ENCODE measurements at regions not wholly inside any gene's neighbourhood (a gene's known extent, or its start where the extent isn't known, plus 50 kb on each side); places are given as distances from the start of the nearest gene placed in this dataset.
"Not testable (repeated sequence)": the region's sequence is repeated elsewhere in the genome, so short reads cannot be mapped to it uniquely, and the experiment has no call there.

- intact Hi-C loops (cut with DNase I; ENCODE audit: low total_unique reads), result no loop called here
- Histone ChIP-seq H3K9me3 (no peaks in the 10 kb centered on the region), H3K4me3 (no peak overlapping the region), H3K4me1 (no peaks in the 10 kb centered on the region), H3K36me3 (no peaks in the 10 kb centered on the region), H3K27me3 (no peaks in the 10 kb centered on the region), H3K27ac (no peak overlapping the region)
- TF ChIP-seq POLR2A (IDR thresholded peaks at IDR 0.05), result no peak
- no peak for TF ChIP-seq CTCF (IDR thresholded peaks at IDR 0.05)
- DNase-seq, result no peak
Observed at GRCh38 chr3:137174514-137174913, 216.7 kb downstream of the IL20RB start.

DNA sequence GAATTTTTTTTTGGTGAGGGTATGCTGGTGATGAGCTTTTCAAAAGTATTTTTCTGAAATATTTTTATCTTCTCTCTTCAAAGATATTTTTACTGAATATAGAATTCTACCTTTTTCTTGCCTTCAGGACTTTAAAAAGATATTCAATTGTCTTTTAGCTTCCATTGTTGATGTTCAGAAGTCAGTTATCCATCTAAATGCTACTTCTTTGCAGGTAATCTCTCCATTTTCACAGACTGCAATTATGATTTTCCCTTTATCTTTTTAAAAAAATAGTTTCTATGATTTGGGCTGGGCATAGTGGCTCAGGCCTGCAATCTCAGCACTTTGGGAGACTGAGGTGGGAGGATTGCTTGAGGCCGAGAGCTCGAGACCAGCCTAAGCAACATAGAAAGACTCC is 222.4 kb downstream of the IL20RB start:
- H3K36me3 ChIP-seq, result no peaks in the 10 kb centered on the region
- intact Hi-C loops (cut with DNase I; ENCODE audit: low total_unique reads), result no loop called here
- H3K9me3 ChIP-seq, result no peaks in the 10 kb centered on the region
- no peaks in the 10 kb centered on the region for H3K27me3 ChIP-seq
- no peak overlapping the region for H3K4me3 ChIP-seq
- no peak for DNase-seq
- no peak overlapping the region for H3K27ac ChIP-seq
- no peaks in the 10 kb centered on the region for H3K4me1 ChIP-seq
- TF ChIP-seq CTCF (IDR thresholded peaks at IDR 0.05) (no peak), POLR2A (IDR thresholded peaks at IDR 0.05) (no peak)

DNA sequence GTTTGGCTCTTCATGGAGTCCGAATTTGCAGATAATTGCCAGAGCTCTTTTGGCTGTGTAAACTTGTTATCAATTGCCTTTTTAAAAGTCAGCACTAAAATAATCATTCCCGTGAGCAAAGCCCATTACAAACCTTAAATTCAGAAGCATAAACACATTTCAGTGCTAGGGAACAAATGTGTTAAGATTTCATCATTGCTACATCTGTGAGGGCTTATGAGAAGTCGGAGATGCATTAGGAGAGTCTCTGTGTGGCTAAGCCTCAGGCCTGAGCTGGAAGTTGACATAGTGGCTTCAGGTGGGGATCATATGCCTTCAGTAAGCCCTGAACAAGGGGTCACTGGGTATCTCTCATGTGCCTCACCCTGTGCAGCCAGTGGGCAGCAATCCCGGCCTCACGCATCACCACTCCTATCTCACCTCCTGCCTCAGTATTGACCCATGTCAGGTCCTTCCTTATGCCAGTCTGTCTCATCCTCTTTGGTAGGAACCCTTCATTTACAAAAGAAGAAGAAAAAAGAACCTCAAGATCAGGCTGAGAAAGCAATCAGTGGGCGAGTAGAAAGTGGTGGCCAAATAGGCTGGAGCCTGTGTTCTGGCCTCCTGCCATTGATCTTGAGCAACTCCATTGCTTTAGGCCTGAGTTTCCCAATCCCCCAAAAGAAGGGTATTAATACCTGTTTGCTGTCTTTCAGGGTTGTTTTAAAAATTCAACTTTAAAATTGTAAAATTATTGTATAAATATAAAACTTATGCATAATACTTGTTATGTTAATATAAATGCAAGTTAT is 233.5 kb downstream of the IL20RB start:
- Histone ChIP-seq H3K4me1 (no peaks in the 10 kb centered on the region), H3K27ac (no peak overlapping the region)
- intact Hi-C loops (cut with DNase I; ENCODE audit: low total_unique reads), result no loop called here

GRCh38 chr3:137191951-137192350 is 234.2 kb downstream of the IL20RB start:
- no peak overlapping the region for H3K27ac ChIP-seq
- intact Hi-C loops (cut with DNase I; ENCODE audit: low total_unique reads), result no loop called here
- TF ChIP-seq POLR2A (IDR thresholded peaks at IDR 0.05) (no peak), CTCF (IDR thresholded peaks at IDR 0.05) (no peak)

More for the DNA sequence above, 233.5 kb downstream of the IL20RB start:
- Histone ChIP-seq H3K27me3 (no peaks in the 10 kb centered on the region), H3K36me3 (no peaks in the 10 kb centered on the region), H3K4me3 (no peak overlapping the region), H3K9me3 (no peaks in the 10 kb centered on the region)
- DNase-seq, result no peak
- no peak for TF ChIP-seq POLR2A (IDR thresholded peaks at IDR 0.05)
- no peak for TF ChIP-seq CTCF (IDR thresholded peaks at IDR 0.05)

GRCh38 chr3:137194301-137194700 is 236.5 kb downstream of the IL20RB start:
- no peaks in the 10 kb centered on the region for H3K36me3 ChIP-seq
- no peak for DNase-seq
- H3K9me3 ChIP-seq, result no peaks in the 10 kb centered on the region
- TF ChIP-seq CTCF (IDR thresholded peaks at IDR 0.05), result no peak
- TF ChIP-seq POLR2A (IDR thresholded peaks at IDR 0.05), result no peak
- no peaks in the 10 kb centered on the region for H3K27me3 ChIP-seq
- no peak overlapping the region for H3K4me3 ChIP-seq
- no peaks in the 10 kb centered on the region for H3K4me1 ChIP-seq
- no peak overlapping the region for H3K27ac ChIP-seq
- intact Hi-C loops (cut with DNase I; ENCODE audit: low total_unique reads), result no loop called here

More at GRCh38 chr3:137191951-137192350, 234.2 kb downstream of the IL20RB start:
- no peak for DNase-seq
- H3K4me1 ChIP-seq, result no peaks in the 10 kb centered on the region
- no peaks in the 10 kb centered on the region for H3K9me3 ChIP-seq
- no peak overlapping the region for H3K4me3 ChIP-seq
- H3K27me3 ChIP-seq, result no peaks in the 10 kb centered on the region
- no peaks in the 10 kb centered on the region for H3K36me3 ChIP-seq

DNA sequence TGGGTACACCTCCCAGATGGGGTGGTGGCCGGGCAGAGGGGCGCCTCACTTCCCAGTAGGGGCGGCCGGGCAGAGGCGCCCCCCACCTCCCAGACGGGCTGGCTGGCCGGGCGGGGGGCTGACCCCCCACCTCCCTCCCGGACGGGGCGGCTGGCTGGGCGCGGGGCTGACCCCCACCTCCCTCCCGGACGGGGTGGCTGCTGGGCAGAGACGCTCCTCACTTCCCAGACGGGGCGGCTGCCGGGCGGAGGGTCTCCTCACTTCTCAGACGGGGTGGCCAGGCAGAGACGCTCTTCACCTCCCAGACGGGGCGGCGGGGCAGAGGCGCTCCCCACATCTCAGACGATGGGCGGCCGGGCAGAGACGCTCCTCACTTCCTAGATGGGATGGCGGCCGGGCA is 240.6 kb downstream of the IL20RB start:
- intact Hi-C loops (cut with DNase I; ENCODE audit: low total_unique reads); H3K36me3 ChIP-seq; H3K4me3 ChIP-seq; H3K27me3 ChIP-seq; H3K9me3 ChIP-seq; DNase-seq; H3K4me1 ChIP-seq; H3K27ac ChIP-seq: not testable (repeated sequence)

Measured in uterus (tissue), 3 donors.